ENCODE measurements at regions not wholly inside any gene's neighbourhood (a gene's known extent, or its start where the extent isn't known, plus 50 kb on each side); places are given as distances from the start of the nearest gene placed in this dataset.

GRCh38 chr20:4470375-4470774, 215.9 kb upstream of the PRNP start:
- no peak for DNase-seq (ENCODE audit: low read depth in 1 of 2, low spot score in 1 of 2)
- Histone ChIP-seq H3K4me1 (no peaks in the 10 kb centered on the region), H3K9me3 (no peaks in the 10 kb centered on the region), H3K4me2 (no peak overlapping the region), H3K4me3 (no peak overlapping the region), H3K27ac (no peak overlapping the region)
- ChIA-PET POLR2A (interaction anchor here (0.6 kb wide), 1 partner anchor 10 kb away, joined by 3 read pairs; no protein-coding TSS in a partner anchor), CTCF (interaction anchor here (1.8 kb wide), 1 partner anchor 122 kb away, joined by 4 read pairs; no protein-coding TSS in a partner anchor)
- FAIRE-seq: no peak
- ATAC-seq: no peak
- TF ChIP-seq MAFK (IDR thresholded peaks at IDR 0.05; ENCODE audit: partially characterized antibody) (peak; percentile 21), NPAS2 (CRISPR knock-in tag; IDR thresholded peaks at IDR 0.05; ENCODE audit: borderline replicate concordance) (no peak)
- 45% methylated on average over 3 of the region's 3 CpGs for WGBS (ENCODE audit: missing lambda C conversion rate)

- H3K4me3 ChIP-seq: no peak overlapping the region
- CTCF ChIA-PET: interaction anchor here (1.8 kb wide), 1 partner anchor 122 kb away, joined by 4 read pairs; no protein-coding TSS in a partner anchor
Measured at GRCh38 chr20:4469910-4470309, 216.3 kb upstream of the PRNP start.

DNA sequence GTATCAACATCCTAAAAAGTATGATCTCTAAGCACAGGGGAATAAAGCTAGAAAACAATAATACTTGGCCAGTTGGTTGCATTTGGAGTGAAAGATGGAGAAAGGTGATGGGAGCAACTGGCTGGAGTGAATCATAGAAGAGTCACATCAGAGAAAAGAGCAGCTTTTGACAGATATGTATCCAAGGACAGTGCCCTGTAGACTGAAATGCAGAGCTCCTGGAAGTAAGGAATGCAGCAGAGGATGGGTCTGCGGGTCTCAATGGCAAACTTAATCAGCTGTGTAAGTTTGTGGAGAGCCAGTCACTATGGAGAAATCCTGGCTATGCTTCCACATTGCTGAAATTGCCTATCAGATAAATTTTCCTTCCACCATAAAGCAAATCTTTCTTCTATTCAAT, 218.1 kb upstream of the PRNP start:
- Histone ChIP-seq H3K4me2 (no peak overlapping the region), H3K9me3 (no peaks in the 10 kb centered on the region), H3K4me1 (no peaks in the 10 kb centered on the region), H3K27ac (no peak overlapping the region), H3K4me3 (no peak overlapping the region)
- FAIRE-seq: no peak
- POLR2A ChIA-PET: no interaction called here
- TF ChIP-seq FOXS1 (CRISPR knock-in tag; IDR thresholded peaks at IDR 0.05) (no peak), EHF (CRISPR knock-in tag; IDR thresholded peaks at IDR 0.05) (no peak), PBX3 (IDR thresholded peaks at IDR 0.05) (no peak)
- DNase-seq (ENCODE audit: low read depth in 1 of 2, low spot score in 1 of 2): no peak
- WGBS (ENCODE audit: missing lambda C conversion rate): 70% methylated on average over 1 of the region's 1 CpG
- ATAC-seq: no peak
- CTCF ChIA-PET: interaction anchor here (1.1 to 1.6 kb wide), 2 partner anchors 10 to 124 kb away, joined by 4 read pairs; no protein-coding TSS in a partner anchor

More at GRCh38 chr20:4469910-4470309, 216.3 kb upstream of the PRNP start:
- H3K9me3 ChIP-seq: no peaks in the 10 kb centered on the region
- POLR2A ChIA-PET: interaction anchor here (0.6 kb wide), 1 partner anchor 10 kb away, joined by 3 read pairs; no protein-coding TSS in a partner anchor
- no peaks in the 10 kb centered on the region for H3K4me1 ChIP-seq
- no peak overlapping the region for H3K4me2 ChIP-seq
- FAIRE-seq: peak; percentile 72
- WGBS (ENCODE audit: missing lambda C conversion rate): 52% methylated on average over 4 of the region's 4 CpGs
- no peak overlapping the region for H3K27ac ChIP-seq
- no peak for ATAC-seq
- TF ChIP-seq, protein P1, sequence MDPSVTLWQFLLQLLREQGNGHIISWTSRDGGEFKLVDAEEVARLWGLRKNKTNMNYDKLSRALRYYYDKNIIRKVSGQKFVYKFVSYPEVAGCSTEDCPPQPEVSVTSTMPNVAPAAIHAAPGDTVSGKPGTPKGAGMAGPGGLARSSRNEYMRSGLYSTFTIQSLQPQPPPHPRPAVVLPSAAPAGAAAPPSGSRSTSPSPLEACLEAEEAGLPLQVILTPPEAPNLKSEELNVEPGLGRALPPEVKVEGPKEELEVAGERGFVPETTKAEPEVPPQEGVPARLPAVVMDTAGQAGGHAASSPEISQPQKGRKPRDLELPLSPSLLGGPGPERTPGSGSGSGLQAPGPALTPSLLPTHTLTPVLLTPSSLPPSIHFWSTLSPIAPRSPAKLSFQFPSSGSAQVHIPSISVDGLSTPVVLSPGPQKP (IDR thresholded peaks at IDR 0.05; ENCODE audit: low read depth, low read length): no peak
- TF ChIP-seq NR3C1 (IDR thresholded peaks at IDR 0.05) (no peak), HDAC2 (IDR thresholded peaks at IDR 0.05) (no peak), POLR2A (IDR thresholded peaks at IDR 0.05; ENCODE audit: low read length) (no peak), MAZ (IDR thresholded peaks at IDR 0.05; ENCODE audit: borderline replicate concordance, low read depth, low read length) (no peak), NPAS2 (CRISPR knock-in tag; IDR thresholded peaks at IDR 0.05; ENCODE audit: borderline replicate concordance) (no peak), CBX2 (IDR thresholded peaks at IDR 0.05; ENCODE audit: borderline replicate concordance, low read depth) (no peak), CHD2 (IDR thresholded peaks at IDR 0.05; ENCODE audit: low read length, partially characterized antibody) (no peak), POLR2AphosphoS2 (conservative IDR thresholded peaks at IDR 0.05; ENCODE audit: low read length) (no peak), ZSCAN20 (CRISPR knock-in tag; IDR thresholded peaks at IDR 0.05) (no peak), CHD4 (IDR thresholded peaks at IDR 0.05; ENCODE audit: borderline replicate concordance) (no peak), JUN (IDR thresholded peaks at IDR 0.05) (no peak), CEBPB (IDR thresholded peaks at IDR 0.05) (no peak), TP53 (CRISPR knock-in tag; IDR thresholded peaks at IDR 0.05) (no peak), HOXB5 (CRISPR knock-in tag; IDR thresholded peaks at IDR 0.05) (no peak), MYC (IDR thresholded peaks at IDR 0.05; ENCODE audit: borderline replicate concordance, low read length) (no peak)
- TF ChIP-seq, protein P2, sequence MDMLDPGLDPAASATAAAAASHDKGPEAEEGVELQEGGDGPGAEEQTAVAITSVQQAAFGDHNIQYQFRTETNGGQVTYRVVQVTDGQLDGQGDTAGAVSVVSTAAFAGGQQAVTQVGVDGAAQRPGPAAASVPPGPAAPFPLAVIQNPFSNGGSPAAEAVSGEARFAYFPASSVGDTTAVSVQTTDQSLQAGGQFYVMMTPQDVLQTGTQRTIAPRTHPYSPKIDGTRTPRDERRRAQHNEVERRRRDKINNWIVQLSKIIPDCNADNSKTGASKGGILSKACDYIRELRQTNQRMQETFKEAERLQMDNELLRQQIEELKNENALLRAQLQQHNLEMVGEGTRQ (IDR thresholded peaks at IDR 0.05): no peak
- TF ChIP-seq, protein P3, sequence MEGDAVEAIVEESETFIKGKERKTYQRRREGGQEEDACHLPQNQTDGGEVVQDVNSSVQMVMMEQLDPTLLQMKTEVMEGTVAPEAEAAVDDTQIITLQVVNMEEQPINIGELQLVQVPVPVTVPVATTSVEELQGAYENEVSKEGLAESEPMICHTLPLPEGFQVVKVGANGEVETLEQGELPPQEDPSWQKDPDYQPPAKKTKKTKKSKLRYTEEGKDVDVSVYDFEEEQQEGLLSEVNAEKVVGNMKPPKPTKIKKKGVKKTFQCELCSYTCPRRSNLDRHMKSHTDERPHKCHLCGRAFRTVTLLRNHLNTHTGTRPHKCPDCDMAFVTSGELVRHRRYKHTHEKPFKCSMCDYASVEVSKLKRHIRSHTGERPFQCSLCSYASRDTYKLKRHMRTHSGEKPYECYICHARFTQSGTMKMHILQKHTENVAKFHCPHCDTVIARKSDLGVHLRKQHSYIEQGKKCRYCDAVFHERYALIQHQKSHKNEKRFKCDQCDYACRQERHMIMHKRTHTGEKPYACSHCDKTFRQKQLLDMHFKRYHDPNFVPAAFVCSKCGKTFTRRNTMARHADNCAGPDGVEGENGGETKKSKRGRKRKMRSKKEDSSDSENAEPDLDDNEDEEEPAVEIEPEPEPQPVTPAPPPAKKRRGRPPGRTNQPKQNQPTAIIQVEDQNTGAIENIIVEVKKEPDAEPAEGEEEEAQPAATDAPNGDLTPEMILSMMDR (IDR thresholded peaks at IDR 0.05): no peak
- DNase-seq (ENCODE audit: low read depth in 1 of 2, low spot score in 1 of 2): no peak

Measured in A549 (cell line).